Naive thymus-derived CD8-positive, alpha-beta T cell (primary cell): ENCODE measurements at regions not wholly inside any gene's neighbourhood (a gene's known extent, or its start where the extent isn't known, plus 50 kb on each side); places are given as distances from the start of the nearest gene placed in this dataset.
A peak's percentile ranks its signal among the peaks of the same experiment; 100 is the strongest.
"Not testable (repeated sequence)": the region's sequence is repeated elsewhere in the genome, so short reads cannot be mapped to it uniquely, and the experiment has no call there.

ENCODE experiments used
- ATAC-seq, 2 donors: fragments of 150-1000 bp; cut with Tn5 transposase in 1 of 2; sonication (Bioruptor Pico), chemical (Tn5 transposase) in 1 of 2; 1 replicate in 1 of 2; 2 replicates in 1 of 2; pipeline ENCODE4 v1.10.0; 2021; ENCODE audit warnings: mild to moderate bottlenecking in 2 of 2, moderate library complexity in 2 of 2
- POLR2A ChIA-PET: fragments of 350-600 bp; sonication (Branson Sonifier 250); formaldehyde crosslinking; loops from one replicate; lab custom pipeline; 2021; ENCODE audit warnings: antibody characterized with exemption; lab: Charles Lee
- DNase-seq, 10 donors: peaks; one replicate each; pipeline versions ENCODE4 v3.0.0 to v3.0.0-alpha.2; 2020 to 2022
- H3K27ac Mint-ChIP-seq, 10 donors: one replicate each; pipeline ENCODE4 v1.8.0; 2020 to 2022; ENCODE audit warnings: mild to moderate bottlenecking in 10 of 10, mixed read lengths in 10 of 10, moderate library complexity in 4 of 10, inconsistent platforms in 1 of 10
- H3K27me3 Mint-ChIP-seq, 5 donors: one replicate each; pipeline ENCODE4 v1.8.0; 2021 to 2022; ENCODE audit warnings: mixed read lengths in 5 of 5
- H3K36me3 Mint-ChIP-seq, 3 donors: one replicate each; pipeline ENCODE4 v1.8.0; 2020 to 2022; ENCODE audit warnings: mixed read lengths in 3 of 3, mild to moderate bottlenecking in 2 of 3, inconsistent platforms in 1 of 3
- H3K4me1 Mint-ChIP-seq, 4 donors: one replicate each; pipeline ENCODE4 v1.8.0; 2021 to 2022; ENCODE audit warnings: mixed read lengths in 4 of 4
- H3K4me3 Mint-ChIP-seq, 10 donors: one replicate each; pipeline ENCODE4 v1.8.0; 2020 to 2022; ENCODE audit warnings: mild to moderate bottlenecking in 10 of 10, mixed read lengths in 10 of 10, moderate library complexity in 6 of 10, inconsistent platforms in 1 of 10
- H3K9me3 Mint-ChIP-seq, 9 donors: one replicate each; pipeline ENCODE4 v1.8.0; 2020 to 2022; ENCODE audit warnings: mixed read lengths in 9 of 9, mild to moderate bottlenecking in 3 of 9, inconsistent platforms in 1 of 9, moderate library complexity in 1 of 9

DNA sequence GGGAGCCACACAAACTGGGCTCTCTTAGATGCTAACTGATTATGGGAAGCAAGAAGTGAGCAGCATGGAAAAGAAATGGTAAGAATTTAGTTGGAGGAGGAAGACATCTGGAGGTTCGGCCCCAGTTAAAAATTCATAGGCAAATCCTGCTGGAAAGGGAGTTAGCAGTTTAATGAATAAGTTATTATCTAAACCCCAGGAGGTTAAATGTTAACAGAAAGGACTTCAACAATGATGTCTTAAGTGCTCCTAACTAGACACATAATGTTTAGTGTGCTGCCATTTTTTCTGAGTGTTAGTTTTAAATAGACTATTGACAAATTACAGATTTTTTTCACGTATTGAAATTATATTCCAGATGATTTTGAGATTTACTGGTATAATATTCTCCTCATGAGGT, 1265.3 kb upstream of the ADGRL2 start:
- no peaks in the 10 kb centered on the region for H3K27me3 Mint-ChIP-seq
- DNase-seq = no peak
- no peak overlapping the region for H3K4me3 Mint-ChIP-seq
- no peak overlapping the region for H3K27ac Mint-ChIP-seq
- H3K36me3 Mint-ChIP-seq = no peaks in the 10 kb centered on the region
- POLR2A ChIA-PET = no interaction called here
- no peak for ATAC-seq
- peaks cover 0 to 11% (median 2%) of the 10 kb centered on the region in 9 donors for H3K9me3 Mint-ChIP-seq
- H3K4me1 Mint-ChIP-seq = no peaks in the 10 kb centered on the region

GRCh38 chr1:80534606-80535360, 1266.0 kb upstream of the ADGRL2 start:
- H3K9me3 Mint-ChIP-seq = peaks cover 0 to 12% (median 2%) of the 10 kb centered on the region in 9 donors
- ATAC-seq = no peak
- no peaks in the 10 kb centered on the region for H3K27me3 Mint-ChIP-seq
- H3K4me1 Mint-ChIP-seq = no peaks in the 10 kb centered on the region
- no peak overlapping the region for H3K27ac Mint-ChIP-seq
- POLR2A ChIA-PET = no interaction called here
- DNase-seq = no peak
- no peak overlapping the region for H3K4me3 Mint-ChIP-seq
- no peaks in the 10 kb centered on the region for H3K36me3 Mint-ChIP-seq

GRCh38 chr1:80533775-80534334, 1266.9 kb upstream of the ADGRL2 start:
- no peaks in the 10 kb centered on the region for H3K4me1 Mint-ChIP-seq
- H3K4me3 Mint-ChIP-seq = no peak overlapping the region
- H3K9me3 Mint-ChIP-seq = peaks cover 0 to 12% (median 3%) of the 10 kb centered on the region in 9 donors
- H3K27ac Mint-ChIP-seq = no peak overlapping the region
- no peaks in the 10 kb centered on the region for H3K27me3 Mint-ChIP-seq
- DNase-seq (no peak), ATAC-seq (no peak)
- POLR2A ChIA-PET = no interaction called here
- H3K36me3 Mint-ChIP-seq = no peaks in the 10 kb centered on the region

GRCh38 chr1:80533093-80533492, 1267.6 kb upstream of the ADGRL2 start:
- POLR2A ChIA-PET = no interaction called here
- peaks cover 0 to 12% (median 3%) of the 10 kb centered on the region in 9 donors for H3K9me3 Mint-ChIP-seq
- ATAC-seq (no peak), DNase-seq (no peak)
- no peaks in the 10 kb centered on the region for H3K36me3 Mint-ChIP-seq
- H3K27me3 Mint-ChIP-seq = no peaks in the 10 kb centered on the region
- H3K4me3 Mint-ChIP-seq = no peak overlapping the region
- no peaks in the 10 kb centered on the region for H3K4me1 Mint-ChIP-seq
- H3K27ac Mint-ChIP-seq = no peak overlapping the region

DNA sequence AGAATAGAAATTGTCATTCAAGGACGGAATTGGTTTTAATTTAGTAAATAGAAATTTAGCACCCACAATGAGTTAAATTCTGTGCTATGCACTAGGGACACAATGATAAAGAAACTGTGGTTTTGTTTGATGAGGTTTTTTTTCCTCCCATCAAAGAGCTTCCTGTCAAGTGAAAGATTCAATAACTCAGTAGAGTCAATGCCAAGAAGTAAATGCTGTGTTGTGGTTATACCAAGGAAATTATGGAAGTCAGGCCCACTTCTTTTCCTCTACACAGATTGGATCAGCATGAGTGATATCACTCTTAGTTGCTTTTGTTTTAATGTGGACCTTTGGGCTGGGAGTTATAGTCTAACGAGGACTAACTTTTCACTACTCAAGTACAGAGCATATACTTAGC, 1269.6 kb upstream of the ADGRL2 start:
- ATAC-seq = no peak
- POLR2A ChIA-PET = no interaction called here

DNA sequence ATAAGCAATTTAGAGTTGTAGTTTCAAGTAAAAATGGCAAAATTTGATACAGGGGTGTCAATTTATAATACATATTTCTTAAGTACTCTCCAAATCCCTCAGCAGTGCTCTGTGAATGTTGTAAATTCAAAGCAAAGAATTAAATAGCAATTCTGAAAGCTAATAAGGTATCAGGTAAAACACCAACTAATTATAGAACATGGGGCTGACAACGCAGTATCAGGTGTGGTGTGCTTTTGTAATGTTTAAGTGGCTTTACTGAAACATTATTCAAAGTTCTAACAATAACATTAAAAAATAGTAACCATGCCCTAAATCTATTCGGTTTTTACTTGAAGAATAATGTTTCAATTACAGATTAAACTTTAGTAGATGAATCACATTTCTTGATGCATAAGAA, 1271.2 kb upstream of the ADGRL2 start:
- ATAC-seq = no peak
- POLR2A ChIA-PET = no interaction called here
- Mint-ChIP-seq H3K27ac (no peak overlapping the region), H3K27me3 (no peaks in the 10 kb centered on the region), H3K9me3 (peaks cover 0 to 14% (median 3%) of the 10 kb centered on the region in 9 donors), H3K4me1 (no peaks in the 10 kb centered on the region), H3K4me3 (no peak overlapping the region), H3K36me3 (no peaks in the 10 kb centered on the region)
- no peak for DNase-seq

More for the DNA sequence above, 1269.6 kb upstream of the ADGRL2 start:
- Mint-ChIP-seq H3K27ac (no peak overlapping the region), H3K36me3 (no peaks in the 10 kb centered on the region), H3K4me3 (no peak overlapping the region), H3K27me3 (no peaks in the 10 kb centered on the region), H3K9me3 (peaks cover 0 to 12% (median 2%) of the 10 kb centered on the region in 9 donors), H3K4me1 (no peaks in the 10 kb centered on the region)
- peak in 1 of 10 donors; percentile 0 for DNase-seq

DNA sequence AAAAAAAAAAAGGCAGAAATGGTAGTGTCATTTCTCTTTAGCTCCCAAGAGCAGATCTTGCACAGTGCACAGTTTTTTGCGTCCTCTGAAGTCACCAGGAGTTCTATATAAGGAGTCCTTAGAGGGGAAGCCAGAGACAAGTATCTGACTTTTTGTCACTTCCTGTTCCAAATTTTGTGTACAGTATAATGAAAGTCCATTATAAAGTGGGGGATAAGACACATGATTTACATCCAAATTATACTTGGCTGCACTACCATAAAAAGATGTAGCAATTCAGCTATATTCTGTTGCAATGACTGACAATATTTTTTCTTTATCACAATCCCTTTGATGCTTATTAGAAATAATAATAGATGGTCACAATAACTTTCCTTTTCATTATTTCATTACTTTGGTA, 1276.9 kb upstream of the ADGRL2 start:
- ATAC-seq (no peak), DNase-seq (no peak)
- POLR2A ChIA-PET = no interaction called here
- H3K4me1 Mint-ChIP-seq = no peaks in the 10 kb centered on the region
- H3K27me3 Mint-ChIP-seq = no peaks in the 10 kb centered on the region
- no peaks in the 10 kb centered on the region for H3K36me3 Mint-ChIP-seq
- no peak overlapping the region for H3K4me3 Mint-ChIP-seq
- peaks cover 0 to 36% (median 3%) of the 10 kb centered on the region in 9 donors for H3K9me3 Mint-ChIP-seq
- H3K27ac Mint-ChIP-seq = no peak overlapping the region

GRCh38 chr1:80523071-80523470, 1277.7 kb upstream of the ADGRL2 start:
- H3K36me3 Mint-ChIP-seq, H3K4me1 Mint-ChIP-seq, H3K27ac Mint-ChIP-seq, DNase-seq, H3K27me3 Mint-ChIP-seq, ATAC-seq, H3K4me3 Mint-ChIP-seq, POLR2A ChIA-PET: not testable (repeated sequence)
- peaks cover 0 to 36% (median 3%) of the 10 kb centered on the region in 9 donors for H3K9me3 Mint-ChIP-seq

GRCh38 chr1:80520949-80521348, 1279.8 kb upstream of the ADGRL2 start:
- Mint-ChIP-seq H3K27ac (no peak overlapping the region), H3K4me3 (no peak overlapping the region), H3K36me3 (no peaks in the 10 kb centered on the region), H3K4me1 (no peaks in the 10 kb centered on the region), H3K9me3 (peaks cover 0 to 32% (median 8%) of the 10 kb centered on the region in 9 donors), H3K27me3 (no peaks in the 10 kb centered on the region)
- ATAC-seq (no peak), DNase-seq (no peak)
- POLR2A ChIA-PET = no interaction called here

- POLR2A ChIA-PET = no interaction called here
- ATAC-seq (no peak), DNase-seq (no peak)
- H3K4me1 Mint-ChIP-seq = no peaks in the 10 kb centered on the region
- H3K27me3 Mint-ChIP-seq = no peaks in the 10 kb centered on the region
- no peaks in the 10 kb centered on the region for H3K36me3 Mint-ChIP-seq
- no peak overlapping the region for H3K27ac Mint-ChIP-seq
- no peak overlapping the region for H3K4me3 Mint-ChIP-seq
- H3K9me3 Mint-ChIP-seq = peaks cover 0 to 26% (median 10%) of the 10 kb centered on the region in 9 donors
Measured at GRCh38 chr1:80517062-80517461, 1283.7 kb upstream of the ADGRL2 start.

DNA sequence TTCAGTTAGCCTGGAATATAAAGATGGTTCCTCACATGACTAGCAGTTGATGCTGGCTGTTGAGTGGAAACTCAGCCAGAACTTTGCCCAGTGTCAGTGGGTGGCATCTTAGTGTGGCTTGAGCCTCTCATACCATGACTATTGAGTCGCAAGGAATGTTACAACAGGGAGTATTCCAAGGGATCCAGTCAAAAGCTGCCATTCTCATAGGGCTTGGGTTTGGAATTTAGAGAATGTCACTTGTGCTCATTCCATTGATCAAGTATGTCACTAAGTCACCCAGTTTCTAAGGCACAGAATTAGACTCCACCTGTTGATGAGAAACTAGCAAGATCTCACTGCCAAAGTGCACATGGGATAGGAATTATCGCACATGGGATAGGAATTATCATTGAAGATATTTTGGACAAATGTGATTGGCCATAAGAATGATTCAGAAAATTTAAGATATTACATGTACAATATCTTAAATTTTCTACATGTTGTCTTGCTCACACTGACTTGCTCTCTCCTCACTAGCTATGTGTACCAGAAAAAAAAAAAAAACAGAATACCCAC, 1290.7 kb upstream of the ADGRL2 start:
- H3K27ac Mint-ChIP-seq = no peak overlapping the region
- H3K4me3 Mint-ChIP-seq = no peak overlapping the region
- ATAC-seq = no peak
- H3K27me3 Mint-ChIP-seq = no peaks in the 10 kb centered on the region
- no peaks in the 10 kb centered on the region for H3K36me3 Mint-ChIP-seq
- POLR2A ChIA-PET = no interaction called here
- no peaks in the 10 kb centered on the region for H3K4me1 Mint-ChIP-seq
- DNase-seq = no peak
- H3K9me3 Mint-ChIP-seq = peaks cover 0 to 25% (median 9%) of the 10 kb centered on the region in 9 donors

DNA sequence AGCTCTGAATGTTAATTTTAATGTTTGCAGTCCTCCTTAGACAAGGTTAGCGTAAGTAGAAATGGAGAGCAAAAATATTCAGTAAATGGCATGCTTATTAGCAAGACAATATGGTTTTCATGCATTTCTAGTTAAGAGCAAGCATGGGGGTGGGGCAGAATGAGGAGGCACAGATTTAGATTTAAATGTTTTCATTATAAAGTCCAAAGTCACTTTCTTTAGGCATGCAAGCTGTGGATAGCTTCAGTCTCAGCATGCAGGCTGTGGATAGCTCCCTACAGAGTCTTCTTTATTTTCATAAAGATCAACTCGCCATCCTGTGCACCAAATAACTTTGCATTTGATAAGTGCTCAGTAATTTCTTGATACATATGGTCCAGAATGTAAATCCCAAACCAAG, 1294.5 kb upstream of the ADGRL2 start:
- no peaks in the 10 kb centered on the region for H3K36me3 Mint-ChIP-seq
- no peak overlapping the region for H3K4me3 Mint-ChIP-seq
- no peak overlapping the region for H3K27ac Mint-ChIP-seq
- POLR2A ChIA-PET = no interaction called here
- DNase-seq (no peak), ATAC-seq (no peak)
- H3K9me3 Mint-ChIP-seq = peaks cover 3 to 24% (median 9%) of the 10 kb centered on the region in 9 donors
- H3K27me3 Mint-ChIP-seq = no peaks in the 10 kb centered on the region
- H3K4me1 Mint-ChIP-seq = no peaks in the 10 kb centered on the region

DNA sequence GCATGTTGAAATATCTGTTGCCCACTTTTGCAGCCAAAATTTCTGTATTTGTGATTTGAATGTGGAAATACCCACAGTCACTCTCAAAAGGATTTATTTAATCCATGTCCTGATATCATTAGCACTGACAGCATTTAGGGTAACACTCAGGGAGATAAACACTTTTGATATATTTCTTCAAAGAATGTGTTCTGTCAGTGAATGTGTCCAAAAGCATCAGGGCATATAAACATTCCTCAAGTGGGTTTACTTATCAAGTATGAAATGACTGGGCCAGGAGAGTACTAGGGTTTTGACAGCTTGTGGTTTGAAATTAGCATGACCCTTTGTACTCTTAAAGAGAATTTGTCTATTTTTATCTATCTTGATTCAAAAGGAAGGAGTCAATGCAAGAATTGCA, 1302.1 kb upstream of the ADGRL2 start:
- no peaks in the 10 kb centered on the region for H3K27me3 Mint-ChIP-seq
- no peaks in the 10 kb centered on the region for H3K4me1 Mint-ChIP-seq
- POLR2A ChIA-PET = no interaction called here
- no peaks in the 10 kb centered on the region for H3K36me3 Mint-ChIP-seq
- no peak overlapping the region for H3K4me3 Mint-ChIP-seq
- ATAC-seq (no peak), DNase-seq (no peak)
- peaks cover 0 to 16% (median 2%) of the 10 kb centered on the region in 9 donors for H3K9me3 Mint-ChIP-seq
- H3K27ac Mint-ChIP-seq = no peak overlapping the region
